PC-9 (cell line): ENCODE measurements at regions not wholly inside any gene's neighbourhood (a gene's known extent, or its start where the extent isn't known, plus 50 kb on each side); places are given as distances from the start of the nearest gene placed in this dataset.

ENCODE experiments used
- BruUV-seq: library from RNA; stranded (reverse); fragments of 400-500 nt; replicated peaks from 2 replicates; lab custom pipeline; 2021; lab: Mats Ljungman, UMichigan
- CTCF ChIA-PET: fragments of 300-600 bp; sonication (Branson Sonifier 250); formaldehyde crosslinking; loops from one replicate; lab custom pipeline; 2022; ENCODE audit warnings: antibody characterized with exemption; lab: Charles Lee
- POLR2A ChIA-PET: fragments of 300-600 bp; sonication (Branson Sonifier 250); formaldehyde crosslinking; loops from one replicate; lab custom pipeline; 2022; ENCODE audit warnings: antibody characterized with exemption; ENCODE audit not compliant: unreplicated experiment; lab: Charles Lee
- DNase-seq, 2 experiments: peaks; one replicate each; pipeline versions ENCODE4 v3.0.0 to v3.0.0-alpha.2; 2015 to 2022; ENCODE audit warnings: mixed read lengths in 1 of 2
- H2AFZ ChIP-seq: fragments of 200-600 bp; sonication (generic); 2 replicates; pipeline ENCODE4 v1.8.1; 2017; ENCODE audit warnings: antibody characterized with exemption
- H3F3A ChIP-seq: fragments of 200-600 bp; sonication (generic); 2 replicates; pipeline ENCODE4 v1.8.1; 2017; ENCODE audit warnings: antibody characterized with exemption, mild to moderate bottlenecking, low read depth; ENCODE audit not compliant: insufficient read depth
- H3K27ac ChIP-seq: fragments of 200-600 bp; sonication (generic); 2 replicates; pipeline ENCODE4 v1.6.1; 2016; ENCODE audit warnings: mixed run types
- H3K27me3 ChIP-seq: fragments of 200-600 bp; sonication (generic); 2 replicates; pipeline ENCODE4 v1.6.1; 2016; ENCODE audit warnings: low read depth, mixed run types; ENCODE audit not compliant: insufficient read depth
- H3K36me3 ChIP-seq: fragments of 200-600 bp; sonication (generic); 2 replicates; pipeline ENCODE4 v1.6.1; 2016; ENCODE audit warnings: low read depth, mixed run types
- H3K4me1 ChIP-seq: fragments of 200-600 bp; sonication (generic); replicated peaks from 2 replicates; pipeline ENCODE4 v1.6.1; 2016; ENCODE audit warnings: mixed run types; ENCODE audit not compliant: insufficient read depth
- H3K4me2 ChIP-seq: fragments of 200-600 bp; sonication (generic); 2 replicates; pipeline ENCODE4 v1.6.1; 2017; ENCODE audit warnings: mixed run types
- H3K4me3 ChIP-seq: fragments of 200-600 bp; sonication (generic); 2 replicates; pipeline ENCODE4 v1.6.1; 2016; ENCODE audit warnings: mixed run types
- H3K79me2 ChIP-seq: fragments of 200-600 bp; sonication (generic); 2 replicates; pipeline ENCODE4 v1.6.1; 2017; ENCODE audit warnings: low read depth, mixed run types
- H3K9me2 ChIP-seq: fragments of 200-600 bp; sonication (generic); 2 replicates; pipeline ENCODE4 v1.8.1; 2017; ENCODE audit warnings: mild to moderate bottlenecking; ENCODE audit not compliant: insufficient read depth
- H3K9me3 ChIP-seq: fragments of 200-600 bp; sonication (generic); 2 replicates; pipeline ENCODE4 v1.8.1; 2016; ENCODE audit warnings: low read depth; ENCODE audit not compliant: insufficient read depth
- H4K20me1 ChIP-seq: fragments of 200-600 bp; sonication (generic); 2 replicates; pipeline ENCODE4 v1.8.1; 2017; ENCODE audit not compliant: insufficient read depth
- CTCF ChIP-seq: fragments of 200-600 bp; sonication (generic); conservative IDR thresholded peaks from 2 replicates; pipeline ENCODE4 v1.6.1; 2017; ENCODE audit warnings: mixed run types, antibody characterized with exemption, mild to moderate bottlenecking, moderate library complexity
- EZH2 ChIP-seq: fragments of 200-600 bp; sonication (generic); IDR thresholded peaks from 2 replicates; pipeline ENCODE4 v1.8.0; 2017; ENCODE audit warnings: antibody characterized with exemption, low read depth
- intact Hi-C: fragments of 100-400 bp; cut with micrococcal nuclease; formaldehyde crosslinking; loops from one replicate; pipeline ENCODE4 v1.10.0; 2022; ENCODE audit not compliant: unreplicated experiment

GRCh38 chr5:4222147-4222546 lies 626.5 kb downstream of the IRX1 start:
- Histone ChIP-seq H3K27ac (no peak overlapping the region), H3F3A (no peaks in the 10 kb centered on the region), H3K79me2 (no peaks in the 10 kb centered on the region), H4K20me1 (no peaks in the 10 kb centered on the region), H3K4me2 (no peak overlapping the region), H3K4me3 (no peak overlapping the region), H3K9me3 (no peaks in the 10 kb centered on the region), H3K27me3 (peaks cover 63% of the 10 kb centered on the region), H2AFZ (no peak overlapping the region), H3K36me3 (no peaks in the 10 kb centered on the region), H3K4me1 (no peaks in the 10 kb centered on the region), H3K9me2 (no peaks in the 10 kb centered on the region)
- intact Hi-C loops: no loop called here
- CTCF ChIA-PET: no interaction called here
- no peak for DNase-seq
- no TSS peak for BruUV-seq
- POLR2A ChIA-PET: no interaction called here
- TF ChIP-seq EZH2 (no peak), CTCF (no peak)

GRCh38 chr5:4222821-4223220 lies 627.2 kb downstream of the IRX1 start:
- H3K27me3 ChIP-seq: peaks cover 70% of the 10 kb centered on the region
- ChIA-PET CTCF (no interaction called here), POLR2A (no interaction called here)
- no peak for TF ChIP-seq EZH2
- no peak for TF ChIP-seq CTCF
- H3K4me2 ChIP-seq: no peak overlapping the region
- H3K79me2 ChIP-seq: no peaks in the 10 kb centered on the region
- no peak overlapping the region for H3K27ac ChIP-seq
- H3K36me3 ChIP-seq: no peaks in the 10 kb centered on the region
- no peak overlapping the region for H2AFZ ChIP-seq
- no peaks in the 10 kb centered on the region for H3K9me3 ChIP-seq
- no peaks in the 10 kb centered on the region for H3F3A ChIP-seq
- no peak for DNase-seq
- H4K20me1 ChIP-seq: no peaks in the 10 kb centered on the region
- BruUV-seq: no TSS peak
- H3K4me3 ChIP-seq: no peak overlapping the region
- H3K4me1 ChIP-seq: no peaks in the 10 kb centered on the region
- intact Hi-C loops: no loop called here
- H3K9me2 ChIP-seq: no peaks in the 10 kb centered on the region

- DNase-seq: no peak
- no TSS peak for BruUV-seq
- H3K36me3 ChIP-seq: no peaks in the 10 kb centered on the region
- H3K79me2 ChIP-seq: no peaks in the 10 kb centered on the region
- H3F3A ChIP-seq: no peaks in the 10 kb centered on the region
- CTCF ChIA-PET: no interaction called here
- no peaks in the 10 kb centered on the region for H3K9me3 ChIP-seq
- POLR2A ChIA-PET: no interaction called here
- intact Hi-C loops: no loop called here
- H3K9me2 ChIP-seq: no peaks in the 10 kb centered on the region
- no peaks in the 10 kb centered on the region for H4K20me1 ChIP-seq
- no peak overlapping the region for H2AFZ ChIP-seq
- TF ChIP-seq CTCF (no peak), EZH2 (no peak)
- H3K4me2 ChIP-seq: no peak overlapping the region
- H3K27ac ChIP-seq: no peak overlapping the region
- H3K4me1 ChIP-seq: no peaks in the 10 kb centered on the region
- peaks cover 95% of the 10 kb centered on the region for H3K27me3 ChIP-seq
- no peak overlapping the region for H3K4me3 ChIP-seq
Observed at GRCh38 chr5:4225741-4226140, 630.1 kb downstream of the IRX1 start.
